Suppressor macrophage treated with lipopolysaccharide for 4 hours (primary cell): ENCODE measurements at regions not wholly inside any gene's neighbourhood (a gene's known extent, or its start where the extent isn't known, plus 50 kb on each side); places are given as distances from the start of the nearest gene placed in this dataset.

ENCODE experiments used
- DNase-seq: peaks from one replicate; pipeline ENCODE4 v3.0.0-alpha.2; 2020

- DNase-seq: peak; percentile 97
These were observed 50.5 kb upstream of the RAP1B start for GRCh38 chr12:68559984-68560850.

GRCh38 chr12:68560851-68561422, 49.8 kb upstream of the RAP1B start:
- no peak for DNase-seq
